H9 (cell line): ENCODE measurements at regions not wholly inside any gene's neighbourhood (a gene's known extent, or its start where the extent isn't known, plus 50 kb on each side); places are given as distances from the start of the nearest gene placed in this dataset.

Source experiments
- DNase-seq: peaks from one replicate; pipeline ENCODE4 v3.0.0-alpha.2; 2017
- H2AFZ ChIP-seq: one replicate; pipeline ENCODE4 v1.6.1; 2013; ENCODE audit warnings: mild to moderate bottlenecking, low read length, control low read depth, moderate library complexity
- H2AK5ac ChIP-seq: 2 replicates; pipeline ENCODE4 v1.6.1; 2013; ENCODE audit warnings: low read length, control low read depth, mixed read lengths; ENCODE audit not compliant: insufficient read length
- H2BK120ac ChIP-seq: one replicate; pipeline ENCODE4 v1.6.1; 2013; ENCODE audit warnings: low read depth, mild to moderate bottlenecking, low read length, control low read depth, inconsistent platforms; ENCODE audit not compliant: poor library complexity, severe bottlenecking
- H2BK12ac ChIP-seq: 2 replicates; pipeline ENCODE4 v1.6.1; 2013; ENCODE audit warnings: low read length, control low read depth, mixed read lengths, low read depth; ENCODE audit not compliant: insufficient read length
- H2BK15ac ChIP-seq: 2 replicates; pipeline ENCODE4 v1.6.1; 2013; ENCODE audit warnings: low read depth, low read length, control low read depth
- H2BK20ac ChIP-seq: one replicate; pipeline ENCODE4 v1.6.1; 2013; ENCODE audit warnings: low read depth, mild to moderate bottlenecking, low read length, control low read depth, inconsistent platforms; ENCODE audit not compliant: poor library complexity, severe bottlenecking
- H2BK5ac ChIP-seq: 2 replicates; pipeline ENCODE4 v1.6.1; 2013; ENCODE audit warnings: low read length, control low read depth, mixed read lengths; ENCODE audit not compliant: insufficient read length
- H3K14ac ChIP-seq: 2 replicates; pipeline ENCODE4 v1.6.1; 2013; ENCODE audit warnings: low read length, control low read depth; ENCODE audit not compliant: insufficient read depth
- H3K18ac ChIP-seq: 2 replicates; pipeline ENCODE4 v1.6.1; 2013; ENCODE audit warnings: low read depth, mild to moderate bottlenecking, mixed read lengths, low read length, control low read depth; ENCODE audit not compliant: insufficient read length
- H3K23ac ChIP-seq: 2 replicates; pipeline ENCODE4 v1.6.1; 2013; ENCODE audit warnings: low read length, control low read depth, mixed read lengths, low read depth; ENCODE audit not compliant: insufficient read length
- H3K23me2 ChIP-seq: 2 replicates; pipeline ENCODE4 v1.6.1; 2013; ENCODE audit warnings: low read depth, mild to moderate bottlenecking, mixed read lengths, low read length, control low read depth; ENCODE audit not compliant: insufficient read length, poor library complexity, severe bottlenecking
- H3K27ac ChIP-seq: 2 replicates; pipeline ENCODE4 v1.5.1; 2013; ENCODE audit warnings: low read length, control low read depth, mixed read lengths, low read depth; ENCODE audit not compliant: insufficient read length
- H3K27me3 ChIP-seq: 2 replicates; pipeline ENCODE4 v1.6.1; 2013; ENCODE audit warnings: low read length, control low read depth, inconsistent platforms; ENCODE audit not compliant: insufficient read depth
- H3K4ac ChIP-seq: 2 replicates; pipeline ENCODE4 v1.6.1; 2013; ENCODE audit warnings: low read depth, mild to moderate bottlenecking, control low read depth, inconsistent platforms, low read length, moderate library complexity
- H3K4me1 ChIP-seq: 2 replicates; pipeline ENCODE4 v1.6.1; 2013; ENCODE audit warnings: low read length, control low read depth, inconsistent platforms; ENCODE audit not compliant: insufficient read depth
- H3K4me2 ChIP-seq: 2 replicates; pipeline ENCODE4 v1.6.1; 2013; ENCODE audit warnings: low read length, control low read depth, mixed read lengths; ENCODE audit not compliant: insufficient read length, insufficient read depth
- H3K56ac ChIP-seq: 2 replicates; pipeline ENCODE4 v1.6.1; 2013; ENCODE audit warnings: low read depth, mild to moderate bottlenecking, mixed read lengths, low read length, control low read depth; ENCODE audit not compliant: insufficient read length
- H3K79me1 ChIP-seq: 2 replicates; pipeline ENCODE4 v1.6.1; 2013; ENCODE audit warnings: low read depth, mild to moderate bottlenecking, moderate library complexity, low read length, control low read depth, inconsistent platforms; ENCODE audit not compliant: insufficient read depth, poor library complexity, severe bottlenecking
- H3K79me2 ChIP-seq: 2 replicates; pipeline ENCODE4 v1.6.1; 2013; ENCODE audit warnings: low read length, control low read depth, inconsistent platforms; ENCODE audit not compliant: insufficient read depth
- H3K9ac ChIP-seq: 2 replicates; pipeline ENCODE4 v1.6.1; 2013; ENCODE audit warnings: low read length, control low read depth, mixed read lengths; ENCODE audit not compliant: insufficient read length; ENCODE audit errors: extremely low read depth
- H3K9me3 ChIP-seq: one replicate; pipeline ENCODE4 v1.6.1; 2013; ENCODE audit warnings: low read depth, low read length, inconsistent platforms; ENCODE audit not compliant: control insufficient read depth
- H3T11ph ChIP-seq: one replicate; pipeline ENCODE4 v1.6.1; 2013; ENCODE audit warnings: mild to moderate bottlenecking, low read length, control low read depth, inconsistent platforms
- H4K20me1 ChIP-seq: one replicate; pipeline ENCODE4 v1.6.1; 2013; ENCODE audit not compliant: control insufficient read depth, insufficient read length, insufficient read depth
- H4K5ac ChIP-seq: 2 replicates; pipeline ENCODE4 v1.6.1; 2013; ENCODE audit warnings: low read depth, mild to moderate bottlenecking, mixed read lengths, low read length, control low read depth; ENCODE audit not compliant: insufficient read length
- H4K8ac ChIP-seq: replicated peaks from 2 replicates; pipeline ENCODE4 v1.6.1; 2013; ENCODE audit warnings: low read length, control low read depth, mixed read lengths, low read depth; ENCODE audit not compliant: insufficient read length
- H4K91ac ChIP-seq: 2 replicates; pipeline ENCODE4 v1.6.1; 2013; ENCODE audit warnings: low read depth, mild to moderate bottlenecking, moderate library complexity, mixed read lengths, low read length, control low read depth; ENCODE audit not compliant: insufficient read length
- H3K27ac Mint-ChIP-seq, 3 experiments: 2 replicates in 2 of 3; 3 replicates in 1 of 3; pipeline ENCODE4 v1.8.0; 2020 to 2021; ENCODE audit warnings: mixed read lengths in 3 of 3, mild to moderate bottlenecking in 1 of 3, moderate library complexity in 1 of 3
- H3K27me3 Mint-ChIP-seq: 2 replicates; pipeline ENCODE4 v1.8.0; 2021; ENCODE audit warnings: low read depth, mild to moderate bottlenecking, moderate library complexity, mixed read lengths
- H3K36me3 Mint-ChIP-seq, 3 experiments: 2 replicates in 2 of 3; 3 replicates in 1 of 3; pipeline ENCODE4 v1.8.0; 2020 to 2021; ENCODE audit warnings: low read depth in 3 of 3, mixed read lengths in 3 of 3; ENCODE audit not compliant: insufficient read depth in 1 of 3
- H3K4me1 Mint-ChIP-seq, 2 experiments: 2 replicates each; pipeline ENCODE4 v1.8.0; 2020; ENCODE audit warnings: mixed read lengths in 2 of 2
- H3K4me3 Mint-ChIP-seq, 2 experiments: 2 replicates in 1 of 2; 3 replicates in 1 of 2; pipeline ENCODE4 v1.8.0; 2020 to 2021; ENCODE audit warnings: mild to moderate bottlenecking in 2 of 2, mixed read lengths in 2 of 2, moderate library complexity in 1 of 2
- H3K9me3 Mint-ChIP-seq, 2 experiments: 2 replicates in 1 of 2; 3 replicates in 1 of 2; pipeline ENCODE4 v1.8.0; 2020; ENCODE audit warnings: mild to moderate bottlenecking in 2 of 2, mixed read lengths in 2 of 2, moderate library complexity in 1 of 2
- CTCF ChIP-seq: fragments of 200-600 bp; sonication (generic); conservative IDR thresholded peaks from 3 replicates; pipeline ENCODE4 v1.8.0; 2021; ENCODE audit warnings: antibody characterized with exemption, mild to moderate bottlenecking
- WGBS: extraction: QIAGEN DNeasy Blood & Tissue Kit; methylation state at CpG from one replicate; pipeline ENCODE4 v1.1.7; 2013; ENCODE audit warnings: missing lambda C conversion rate, low lambda C conversion rate, mixed read lengths; ENCODE audit not compliant: insufficient read length; ENCODE audit errors: extremely low coverage; 5-methylcytosine and 5-hydroxymethylcytosine counted together

GRCh38 chr2:23008951-23009350 lies 376.0 kb upstream of the KLHL29 start:
- TF ChIP-seq CTCF: no peak
- no peak overlapping the region for H3K23ac ChIP-seq
- no peak overlapping the region for H4K8ac ChIP-seq
- H3K79me2 ChIP-seq: no peaks in the 10 kb centered on the region
- no peaks in the 10 kb centered on the region for H3K79me1 ChIP-seq
- no peak overlapping the region for H2AK5ac ChIP-seq
- H4K5ac ChIP-seq: no peak overlapping the region
- no peaks in the 10 kb centered on the region for H4K20me1 ChIP-seq
- H3K9ac ChIP-seq: no peak overlapping the region
- H3K27ac ChIP-seq: no peak overlapping the region
- no peak overlapping the region for H3K4me2 ChIP-seq
- no peak overlapping the region for H2AFZ ChIP-seq
- H2BK120ac ChIP-seq: no peak overlapping the region
- H2BK12ac ChIP-seq: no peak overlapping the region
- H3K18ac ChIP-seq: no peak overlapping the region
- H2BK20ac ChIP-seq: no peak overlapping the region
- no peaks in the 10 kb centered on the region for H3K23me2 ChIP-seq
- H3K14ac ChIP-seq: no peak overlapping the region
- DNase-seq: no peak
- no peak overlapping the region for H3K56ac ChIP-seq
- no peaks in the 10 kb centered on the region for H3K9me3 Mint-ChIP-seq
- no peak overlapping the region for H3T11ph ChIP-seq
- no peaks in the 10 kb centered on the region for H3K27me3 ChIP-seq
- no peaks in the 10 kb centered on the region for H3K36me3 Mint-ChIP-seq
- H3K9me3 ChIP-seq: no peaks in the 10 kb centered on the region
- no CpG with 5 or more reads among the region's 7 CpGs for WGBS
- no peak overlapping the region for H3K4me3 Mint-ChIP-seq
- no peaks in the 10 kb centered on the region; the same call in 1 of the 2 replicates for H3K27me3 Mint-ChIP-seq
- no peak overlapping the region for H2BK15ac ChIP-seq
- H3K4me1 ChIP-seq: no peaks in the 10 kb centered on the region
- H4K91ac ChIP-seq: no peak overlapping the region
- no peak overlapping the region for H3K27ac Mint-ChIP-seq
- H3K4me1 Mint-ChIP-seq: no peaks in the 10 kb centered on the region
- no peak overlapping the region for H2BK5ac ChIP-seq
- H3K4ac ChIP-seq: no peak overlapping the region
